K562 (cell line): ENCODE measurements at regions not wholly inside any gene's neighbourhood (a gene's known extent, or its start where the extent isn't known, plus 50 kb on each side); places are given as distances from the start of the nearest gene placed in this dataset.

Source experiments
- ATAC-seq: fragments of 200-7000 bp; cut with Tn5 transposase; 3 replicates; pipeline ENCODE4 v1.9.1; 2020; ENCODE audit warnings: moderate library complexity
- BruUV-seq: library from RNA; stranded (reverse); fragments of 400-500 nt; replicated peaks from 2 replicates; lab custom pipeline; 2021; lab: Mats Ljungman, UMichigan
- CTCF ChIA-PET: fragments of 300-600 bp; formaldehyde crosslinking; extraction: SDS; loops from one replicate; lab custom pipeline; 2021; ENCODE audit warnings: low intra/inter-chr PET ratio; lab: Yijun Ruan, JAX
- POLR2A ChIA-PET: fragments of 300-600, 350-650 bp; sonication (Branson Sonifier 250); formaldehyde crosslinking; extraction: SDS; loops from one replicate; lab custom pipeline; 2021; ENCODE audit warnings: antibody characterized with exemption, inconsistent platforms; lab: Yijun Ruan, JAX
- DNase-seq, 4 experiments: peaks; one replicate each; pipeline versions ENCODE4 v3.0.0 to v3.0.0-alpha.2; 2011 to 2018; ENCODE audit warnings: low spot score in 3 of 4, mixed read lengths in 3 of 4; ENCODE audit errors: extremely low read depth in 1 of 4
- FAIRE-seq: peaks from 2 replicates; lab custom pipeline; 2011; peaks lifted over from hg19 to GRCh38; lab: Jason Lieb, UNC
- H2AFZ ChIP-seq: 2 replicates; pipeline ENCODE4 v1.6.0; 2011; ENCODE audit warnings: low read depth, low read length, control low read depth, inconsistent platforms
- H3K27ac ChIP-seq: fragments of 200-600 bp; 3 replicates; pipeline ENCODE4 v1.8.0; 2011; ENCODE audit warnings: low read depth, mild to moderate bottlenecking, control low read depth, inconsistent platforms, low read length, moderate library complexity, mixed read lengths; ENCODE audit errors: extremely low read depth
- H3K27me3 ChIP-seq, 2 experiments: fragments of 300-600 bp in 1 of 2; 2 replicates in 1 of 2; 3 replicates in 1 of 2; pipeline versions ENCODE4 v1.6.0 to v1.8.0; 2011; ENCODE audit warnings: inconsistent platforms in 2 of 2, low read length in 2 of 2, mild to moderate bottlenecking in 1 of 2, mixed read lengths in 1 of 2, moderate library complexity in 1 of 2; ENCODE audit not compliant: control insufficient read depth in 2 of 2, insufficient read depth in 2 of 2
- H3K36me3 ChIP-seq: fragments of 300-600 bp; 3 replicates; pipeline ENCODE4 v1.8.0; 2011; ENCODE audit warnings: mild to moderate bottlenecking, low read length, inconsistent platforms; ENCODE audit not compliant: control insufficient read depth, insufficient read depth
- H3K4me1 ChIP-seq, 2 experiments: fragments of 200-600 bp in 1 of 2; replicated peaks in 1 of 2; 2 replicates in 1 of 2; 3 replicates in 1 of 2; pipeline versions ENCODE4 v1.5.1 to v1.8.0; 2011; ENCODE audit warnings: inconsistent platforms in 2 of 2, low read length in 2 of 2, mild to moderate bottlenecking in 1 of 2, mixed read lengths in 1 of 2, moderate library complexity in 1 of 2; ENCODE audit not compliant: control insufficient read depth in 2 of 2, insufficient read depth in 2 of 2
- H3K4me2 ChIP-seq: 2 replicates; pipeline ENCODE4 v1.6.1; 2011; ENCODE audit warnings: low read length, control low read depth, inconsistent platforms, mixed read lengths; ENCODE audit not compliant: insufficient read depth
- H3K4me3 ChIP-seq: fragments of 200-600 bp; sonication (generic), shearing (Covaris generic); 2 replicates; pipeline ENCODE4 v1.5.1; 2016; ENCODE audit warnings: control low read depth, inconsistent platforms
- H3K79me2 ChIP-seq: fragments of 200-600 bp; 3 replicates; pipeline ENCODE4 v1.8.0; 2011; ENCODE audit warnings: low read length, inconsistent platforms; ENCODE audit not compliant: control insufficient read depth, insufficient read depth
- H3K9ac ChIP-seq, 2 experiments: 2 replicates each; pipeline versions ENCODE4 v1.6.0 to v1.6.1; 2011; ENCODE audit warnings: low read depth in 2 of 2, low read length in 2 of 2, control low read depth in 1 of 2, inconsistent platforms in 1 of 2, mild to moderate bottlenecking in 1 of 2, mixed read lengths in 1 of 2; ENCODE audit not compliant: insufficient read depth in 1 of 2
- H3K9me1 ChIP-seq: one replicate; pipeline ENCODE4 v1.6.0; 2011; ENCODE audit warnings: inconsistent platforms, mild to moderate bottlenecking, low read length, moderate library complexity; ENCODE audit not compliant: control insufficient read depth, insufficient read depth
- H3K9me3 ChIP-seq: replicated peaks from 2 replicates; pipeline ENCODE4 v1.5.1; 2011; ENCODE audit warnings: low read depth, low read length, inconsistent platforms; ENCODE audit not compliant: control insufficient read depth, insufficient read depth
- H4K20me1 ChIP-seq: replicated peaks from 2 replicates; pipeline ENCODE4 v1.6.1; 2011; ENCODE audit warnings: low read length, inconsistent platforms, mixed read lengths; ENCODE audit not compliant: control insufficient read depth, insufficient read depth
- BMI1 ChIP-seq: fragments of 150-350 bp; IDR thresholded peaks from 2 replicates; pipeline ENCODE4 v1.6.1; 2014; ENCODE audit warnings: low read length
- CAMTA2 ChIP-seq: fragments of 250-450 bp; sonication (Bioruptor Pico); conservative IDR thresholded peaks from 2 replicates; pipeline ENCODE4 v1.5.1; 2022
- CBFB ChIP-seq: sonication (generic); formaldehyde crosslinking; IDR thresholded peaks from 2 replicates; pipeline ENCODE4 v1.4.0; 2020; ENCODE audit warnings: mild to moderate bottlenecking, missing genetic modification reagents
- DPF2 ChIP-seq: fragments of 450-650 bp; IDR thresholded peaks from 2 replicates; pipeline ENCODE4 v1.6.1; 2016
- FOXA3 ChIP-seq, 2 experiments: fragments of 450-650 bp in 1 of 2; sonication (generic) in 1 of 2; formaldehyde crosslinking; IDR thresholded peaks in 1 of 2; conservative IDR thresholded peaks in 1 of 2; 2 replicates each; pipeline versions ENCODE4 v1.4.0 to v1.8.0; 2020 to 2022; ENCODE audit warnings: mild to moderate bottlenecking in 2 of 2, missing genetic modification reagents in 1 of 2
- HDAC6 ChIP-seq: IDR thresholded peaks from 2 replicates; pipeline ENCODE4 v1.6.1; 2012; ENCODE audit warnings: low read depth, mild to moderate bottlenecking, control low read depth, inconsistent platforms, low read length, moderate library complexity
- HNRNPUL1 ChIP-seq: fragments of 200-400 bp; formaldehyde crosslinking; IDR thresholded peaks from 2 replicates; pipeline ENCODE4 v1.6.1; 2017; ENCODE audit warnings: low read length
- KLF1 ChIP-seq: fragments of 450-650 bp; IDR thresholded peaks from 2 replicates; pipeline ENCODE4 v1.6.1; 2016; ENCODE audit warnings: missing genetic modification characterization, missing compliant biosample characterization
- KLF10 ChIP-seq: fragments of 250-450 bp; sonication (Bioruptor Pico); IDR thresholded peaks from 2 replicates; pipeline ENCODE4 v1.6.1; 2021; ENCODE audit warnings: matching md5 sums
- LEF1 ChIP-seq: fragments of 450-650 bp; IDR thresholded peaks from 2 replicates; pipeline ENCODE4 v1.6.1; 2016; ENCODE audit warnings: mild to moderate bottlenecking
- MEF2D ChIP-seq: conservative IDR thresholded peaks from 2 replicates; pipeline ENCODE4 v1.6.1; 2016; ENCODE audit warnings: low read depth, missing genetic modification characterization, missing compliant biosample characterization
- NCOA1 ChIP-seq: fragments of 450-650 bp; IDR thresholded peaks from 2 replicates; pipeline ENCODE4 v1.6.1; 2016; ENCODE audit warnings: low read depth
- NCOR1 ChIP-seq: fragments of 450-650 bp; IDR thresholded peaks from 2 replicates; pipeline ENCODE4 v1.6.1; 2016; ENCODE audit warnings: mild to moderate bottlenecking, moderate library complexity
- NFE2L1 ChIP-seq: fragments of 450-650 bp; IDR thresholded peaks from 2 replicates; pipeline ENCODE4 v1.6.1; 2016; ENCODE audit warnings: missing genetic modification characterization, low read depth, mild to moderate bottlenecking, missing compliant biosample characterization, moderate library complexity, borderline replicate concordance
- RFX5 ChIP-seq: IDR thresholded peaks from 2 replicates; pipeline ENCODE4 v1.6.1; 2011; ENCODE audit warnings: low read depth, mild to moderate bottlenecking, improper control_type of control experiment, low read length
- TCF3 ChIP-seq: sonication (generic); formaldehyde crosslinking; IDR thresholded peaks from 2 replicates; pipeline ENCODE4 v1.4.0; 2020; ENCODE audit warnings: mild to moderate bottlenecking, missing genetic modification reagents
- ZBTB17 ChIP-seq: fragments of 450-650 bp; formaldehyde crosslinking; IDR thresholded peaks from 2 replicates; pipeline ENCODE4 v1.4.0; 2020; ENCODE audit warnings: mild to moderate bottlenecking
- ZNF583 ChIP-seq: fragments of 250-450 bp; sonication (Bioruptor Pico); IDR thresholded peaks from 2 replicates; pipeline ENCODE4 v1.4.0; 2020
- WGBS: fragments of 100-300 bp; shearing (Covaris generic); methylation state at CpG from one replicate; pipeline ENCODE4 v1.1.6; 2016; ENCODE audit warnings: low coverage, mixed read lengths; ENCODE audit not compliant: insufficient coverage; ENCODE audit errors: missing lambda C conversion rate; 5-methylcytosine and 5-hydroxymethylcytosine counted together
- in situ Hi-C: fragments of 300-500 bp; cut with MboI; formaldehyde crosslinking; loops from 4 replicates; pipeline ENCODE4 v1.15.0; 2018; ENCODE audit warnings: inconsistent platforms, mixed read lengths
- intact Hi-C: fragments of 100-400 bp; cut with micrococcal nuclease; formaldehyde crosslinking; loops from 2 replicates; pipeline ENCODE4 v1.14.2; 2022
- TF ChIP-seq, protein P1 (sequence below): fragments of 250-450 bp; sonication (Bioruptor Pico); IDR thresholded peaks from 2 replicates; pipeline ENCODE4 v1.8.0; 2021; ENCODE audit warnings: moderate library complexity, mild to moderate bottlenecking, inconsistent platforms

GRCh38 chr13:54301085-54301484, 1272.5 kb downstream of the OLFM4 start (continued):
- TF ChIP-seq CAMTA2 (CRISPR knock-in tag) (no peak), NCOA1 (no peak), NCOR1 (no peak)

DNA sequence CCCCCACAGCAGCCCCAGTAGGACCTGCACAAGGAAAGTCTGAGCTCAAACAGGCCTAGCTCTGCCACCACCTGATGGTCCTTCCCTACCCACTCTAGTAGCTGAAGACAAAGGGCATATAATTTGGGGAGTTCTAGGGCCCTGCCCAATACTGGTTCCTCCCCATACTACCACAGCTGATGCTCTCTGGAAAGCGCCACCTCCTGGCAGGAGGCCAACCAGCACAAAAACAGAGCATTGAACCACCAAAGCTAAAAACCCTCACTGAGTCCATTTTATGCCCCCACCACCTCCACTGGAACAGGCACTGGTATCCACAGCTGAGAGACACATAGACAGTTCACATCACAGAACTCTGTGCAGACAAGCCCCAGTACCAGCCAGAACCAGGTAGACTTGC, 1276.8 kb downstream of the OLFM4 start:
- ATAC-seq (no peak), DNase-seq (no peak), FAIRE-seq (no peak)
- H3K27me3 ChIP-seq, result no peaks in the 10 kb centered on the region
- no peaks in the 10 kb centered on the region for H3K36me3 ChIP-seq
- CTCF ChIA-PET, result no interaction called here
- no peak overlapping the region for H2AFZ ChIP-seq
- in situ Hi-C loops (no loop called here), intact Hi-C loops (no loop called here)
- 0% methylated on average over 1 of the region's 1 CpG for WGBS
- no peak overlapping the region for H3K27ac ChIP-seq
- H4K20me1 ChIP-seq, result no peaks in the 10 kb centered on the region
- no peaks in the 10 kb centered on the region for H3K9me1 ChIP-seq
- no peaks in the 10 kb centered on the region for H3K9me3 ChIP-seq
- BruUV-seq, result no TSS peak
- no peak overlapping the region for H3K9ac ChIP-seq
- no peak overlapping the region for H3K4me2 ChIP-seq
- no peaks in the 10 kb centered on the region for H3K4me1 ChIP-seq
- H3K4me3 ChIP-seq, result no peak overlapping the region
- H3K79me2 ChIP-seq, result no peaks in the 10 kb centered on the region
- POLR2A ChIA-PET, result no interaction called here
- no peak for TF ChIP-seq TCF3 (CRISPR knock-in tag)
- no peak for TF ChIP-seq KLF1
- TF ChIP-seq DPF2, result no peak
- no peak for TF ChIP-seq LEF1

DNA sequence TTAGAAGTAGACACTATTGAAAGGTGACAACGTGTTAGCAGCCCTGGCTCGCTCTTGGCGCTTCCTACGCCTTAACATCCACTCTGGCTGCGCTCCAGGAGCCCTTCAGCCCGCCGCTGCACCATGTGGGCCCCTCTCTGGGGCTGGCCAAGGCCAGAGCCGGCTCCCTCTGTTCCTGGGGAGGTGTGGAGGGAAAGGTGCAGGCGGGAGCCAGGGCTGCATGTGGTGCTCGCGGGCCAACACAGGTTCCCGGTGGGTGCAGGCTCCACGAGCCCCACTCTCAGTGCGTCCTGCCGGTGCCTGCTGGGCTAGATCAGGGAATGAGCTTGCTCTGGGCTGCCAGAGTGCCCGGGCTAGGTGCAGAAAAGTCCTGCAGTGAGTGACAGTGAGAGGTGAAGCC, 1284.3 kb downstream of the OLFM4 start:
- POLR2A ChIA-PET, result no interaction called here
- no peak for TF ChIP-seq KLF10
- TF ChIP-seq ZBTB17, result no peak
- TF ChIP-seq, protein P1, sequence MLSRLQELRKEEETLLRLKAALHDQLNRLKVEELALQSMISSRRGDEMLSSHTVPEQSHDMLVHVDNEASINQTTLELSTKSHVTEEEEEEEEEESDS (CRISPR knock-in tag), result no peak
- no peak for TF ChIP-seq FOXA3 (CRISPR knock-in tag; conservative IDR thresholded peaks at IDR 0.05 in 1 of 2, IDR thresholded peaks at IDR 0.05 in 1 of 2)
- TF ChIP-seq ZNF583, result no peak
- TF ChIP-seq HDAC6, result no peak
- TF ChIP-seq DPF2, result no peak
- TF ChIP-seq RFX5, result no peak
- TF ChIP-seq NFE2L1 (tag), result no peak
- no peak for TF ChIP-seq BMI1
- no peak for TF ChIP-seq MEF2D (tag)
- TF ChIP-seq HNRNPUL1, result no peak
- TF ChIP-seq CBFB (CRISPR knock-in tag), result no peak

More for the DNA sequence above, 1284.3 kb downstream of the OLFM4 start:
- 0% methylated on average over 10 of the region's 16 CpGs for WGBS
- Histone ChIP-seq H2AFZ (no peak overlapping the region), H3K9me1 (no peaks in the 10 kb centered on the region), H3K4me2 (no peak overlapping the region), H3K79me2 (no peaks in the 10 kb centered on the region), H3K4me3 (no peak overlapping the region), H3K36me3 (no peaks in the 10 kb centered on the region), H4K20me1 (no peaks in the 10 kb centered on the region), H3K9me3 (no peaks in the 10 kb centered on the region), H3K27me3 (no peaks in the 10 kb centered on the region), H3K27ac (no peak overlapping the region), H3K9ac (no peak overlapping the region), H3K4me1 (no peaks in the 10 kb centered on the region)
- no peak for FAIRE-seq
- DNase-seq, result no peak
- ATAC-seq, result no peak
- in situ Hi-C loops (no loop called here), intact Hi-C loops (no loop called here)
- CTCF ChIA-PET, result no interaction called here
- no TSS peak for BruUV-seq
